ENCODE measurements at regions not wholly inside any gene's neighbourhood (a gene's known extent, or its start where the extent isn't known, plus 50 kb on each side); places are given as distances from the start of the nearest gene placed in this dataset.
"Not testable (repeated sequence)": the region's sequence is repeated elsewhere in the genome, so short reads cannot be mapped to it uniquely, and the experiment has no call there.

DNA sequence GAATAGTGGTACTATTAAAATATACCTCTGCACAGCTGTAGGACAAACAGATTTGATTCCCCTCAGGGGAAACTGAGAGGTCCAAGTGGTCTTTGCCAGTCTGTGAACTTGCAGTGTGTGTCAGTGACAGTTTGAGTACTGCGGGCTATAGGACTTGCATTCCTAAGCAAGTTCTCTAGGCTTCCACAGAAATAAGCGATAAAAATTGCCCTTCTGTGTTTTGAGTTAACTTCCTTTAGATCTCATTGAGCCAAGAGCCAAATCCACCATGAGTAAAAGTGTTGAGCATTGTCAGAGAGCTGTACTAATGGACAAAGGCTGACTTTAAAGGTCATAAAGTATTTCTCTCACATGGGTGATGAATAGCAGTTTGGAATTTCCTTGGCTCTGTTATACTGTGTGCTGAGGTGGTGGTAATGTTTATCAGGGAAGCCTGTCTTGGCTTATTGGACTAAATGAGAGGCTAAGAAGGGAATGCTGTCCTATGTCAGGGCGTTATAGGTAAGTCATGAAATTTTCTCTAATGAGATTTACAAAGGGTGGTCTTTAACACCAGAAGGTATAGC, 122.6 kb upstream of the MAP3K7 start:
- no peak for DNase-seq (ENCODE audit: low spot score)

DNA sequence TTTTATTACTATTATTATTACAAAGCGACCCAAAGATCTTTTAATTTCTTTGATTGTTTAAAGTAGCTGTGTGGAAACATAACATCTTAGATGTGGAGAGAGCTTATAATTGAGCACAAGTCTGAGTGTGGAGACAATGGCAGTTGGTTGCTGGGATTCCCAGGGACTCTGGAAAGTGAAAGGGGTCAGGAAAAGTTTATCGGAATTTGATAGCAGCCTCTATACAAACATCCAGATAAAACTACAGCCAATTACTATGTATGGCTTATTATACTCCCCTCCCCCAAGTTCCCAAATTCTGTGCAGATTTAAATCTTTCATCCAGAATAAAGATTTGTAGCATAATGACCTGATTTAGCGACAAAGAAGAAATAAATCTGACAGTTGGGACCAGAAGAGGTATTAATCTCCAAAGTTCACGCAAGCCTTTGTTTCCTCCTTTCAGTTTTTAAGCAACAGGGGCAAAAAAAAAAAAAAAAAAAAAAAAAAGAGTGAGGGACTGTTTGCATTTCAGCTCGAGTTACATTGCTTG, 121.4 kb upstream of the MAP3K7 start:
- no peak for DNase-seq (ENCODE audit: low spot score)

DNA sequence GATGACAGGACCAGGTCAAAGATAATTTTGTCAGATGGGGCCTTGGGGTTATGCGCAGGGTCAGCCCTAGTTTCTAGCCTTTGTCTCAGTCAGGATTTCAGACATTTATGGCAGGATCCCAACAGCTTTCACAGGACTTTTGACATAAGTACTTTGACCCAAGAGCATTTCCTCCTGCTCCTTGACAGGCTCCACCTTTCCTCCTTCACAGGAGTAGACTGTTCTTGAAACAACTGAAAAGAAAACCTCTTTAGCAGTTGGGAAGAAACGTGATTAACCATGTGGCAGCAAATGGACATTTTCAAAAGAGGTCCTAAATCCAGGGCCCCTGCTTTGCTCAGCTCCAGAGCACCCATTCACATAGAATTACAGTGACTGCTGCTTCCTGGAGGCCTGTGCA, 120.4 kb upstream of the MAP3K7 start:
- no peak for DNase-seq (ENCODE audit: low spot score)

DNA sequence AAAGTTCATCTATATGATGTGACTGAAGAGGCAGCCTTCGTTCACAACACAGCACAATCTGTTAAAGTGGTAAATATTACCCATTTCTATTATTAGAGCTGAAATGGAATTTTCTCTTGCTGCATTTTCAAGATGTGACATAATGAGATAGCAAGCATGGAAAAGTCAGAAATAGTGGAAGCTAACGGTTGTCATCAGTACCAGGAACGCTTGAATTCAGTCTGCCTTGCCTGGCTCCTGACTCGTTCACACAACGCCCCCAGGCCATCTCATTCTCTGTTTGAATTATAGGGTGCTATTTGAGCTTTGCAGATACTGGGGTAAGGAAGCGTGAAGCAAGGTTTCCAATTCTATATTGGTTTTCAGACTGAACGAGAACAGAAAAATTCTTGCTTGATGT, 116.5 kb upstream of the MAP3K7 start:
- DNase-seq (ENCODE audit: low spot score), result no peak

DNA sequence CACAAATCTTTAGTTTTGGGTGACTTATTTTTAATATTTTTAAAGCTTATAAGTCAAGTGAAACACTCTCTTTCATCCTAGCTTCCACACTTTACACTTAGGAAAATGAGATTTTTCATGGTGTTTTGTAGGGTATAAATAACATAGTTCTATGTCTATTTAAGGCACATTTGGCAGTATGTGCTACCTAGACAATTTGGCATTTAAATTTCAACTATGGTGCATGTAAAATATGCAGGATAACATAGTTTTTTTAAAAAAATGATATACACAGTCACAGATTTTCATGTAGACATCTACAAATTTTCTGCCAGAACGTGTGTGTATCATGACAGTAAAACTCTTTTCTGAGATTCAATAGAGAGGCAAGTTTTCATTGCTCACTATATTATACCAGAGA, 115.1 kb upstream of the MAP3K7 start:
- DNase-seq (ENCODE audit: low spot score), result no peak

DNA sequence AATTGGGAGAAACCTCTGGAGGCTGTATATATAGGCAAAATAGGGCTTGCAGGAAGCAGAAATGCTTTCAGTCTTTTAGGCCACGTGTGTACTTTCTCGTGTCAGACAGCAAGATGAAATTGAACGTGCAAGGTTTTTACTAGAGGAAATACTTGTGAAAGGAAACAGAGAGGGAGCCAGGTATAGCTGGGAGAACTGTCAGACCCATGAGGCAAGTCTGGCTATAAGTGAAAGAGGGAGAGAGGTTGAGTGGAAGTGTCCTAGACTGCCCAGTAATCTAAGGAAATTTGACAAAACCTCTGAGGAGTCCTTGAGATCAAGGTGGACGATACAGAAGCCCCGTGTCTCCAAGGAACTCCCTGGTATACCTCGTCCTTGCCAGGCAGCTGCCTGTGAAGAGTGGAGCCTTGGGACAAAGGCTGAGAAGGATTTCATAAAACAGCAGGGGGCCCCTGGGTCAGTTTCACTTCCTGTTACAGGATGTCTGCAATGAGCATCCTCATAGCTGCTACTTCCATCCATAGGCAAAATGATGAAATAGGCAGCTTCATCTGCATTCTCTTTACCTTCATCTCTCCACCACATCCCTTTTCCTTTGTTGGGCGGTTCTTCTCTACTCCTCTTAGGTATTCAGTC, 114.4 kb upstream of the MAP3K7 start:
- DNase-seq (ENCODE audit: low spot score), result no peak

DNA sequence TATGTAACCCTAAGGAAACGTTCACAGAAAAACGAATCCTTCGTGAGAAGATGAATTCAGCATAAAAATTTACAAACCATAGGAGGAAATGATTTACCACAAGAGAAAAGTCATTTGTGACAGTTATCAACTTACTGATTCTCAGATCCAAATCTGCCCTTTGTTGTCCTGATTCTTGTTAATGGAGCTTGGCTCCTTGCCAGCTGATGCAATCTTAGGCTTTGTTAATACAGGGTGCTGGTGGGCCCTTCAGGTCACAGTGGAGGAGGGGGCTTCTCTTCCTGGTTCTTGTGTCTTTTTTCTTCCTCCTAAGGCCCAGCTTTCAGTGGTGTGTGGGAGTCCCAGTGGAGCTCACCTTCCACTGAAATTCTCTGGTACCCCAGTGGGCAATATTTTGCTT, 108.4 kb upstream of the MAP3K7 start:
- no peak for DNase-seq (ENCODE audit: low spot score)

DNA sequence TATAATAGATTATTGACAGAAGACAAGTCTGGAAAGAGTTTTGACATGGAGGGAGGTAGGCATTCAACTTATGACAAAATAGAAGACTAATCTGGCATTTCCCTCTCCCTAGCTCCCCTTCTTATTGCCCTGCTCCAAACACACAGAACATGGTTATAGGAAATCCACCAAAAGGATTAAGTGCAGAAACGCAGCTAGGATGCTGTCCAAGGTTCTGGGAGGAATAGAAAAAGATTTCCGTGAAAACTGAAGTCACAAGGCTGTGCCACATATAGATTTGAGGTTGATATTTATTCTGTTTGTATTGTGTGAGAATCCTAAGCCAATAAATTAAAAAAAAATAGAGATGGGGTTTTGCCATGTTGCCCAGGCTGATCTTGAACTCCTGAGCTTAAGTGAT, 107.9 kb upstream of the MAP3K7 start:
- no peak for DNase-seq (ENCODE audit: low spot score)

DNA sequence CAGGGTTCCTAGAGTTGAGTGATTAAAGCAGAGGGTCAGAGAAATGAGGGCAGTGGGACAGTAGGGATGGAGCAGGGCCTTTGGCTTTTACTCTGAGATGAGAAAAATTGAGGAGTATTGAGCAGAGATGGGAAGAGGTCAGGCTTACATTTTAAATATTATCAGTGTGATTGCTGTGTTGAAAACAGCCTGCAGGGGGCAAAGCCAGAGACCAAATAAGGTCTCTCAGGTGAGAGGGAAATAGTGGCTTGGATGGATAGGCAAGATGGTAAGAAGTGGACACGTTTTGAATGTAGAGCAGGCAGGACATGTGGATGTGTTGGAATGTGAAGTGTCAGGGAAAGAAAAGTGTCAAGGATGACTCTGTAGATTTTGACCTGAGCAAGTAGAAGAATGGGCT, 105.0 kb upstream of the MAP3K7 start:
- DNase-seq (ENCODE audit: low spot score), result no peak

DNA sequence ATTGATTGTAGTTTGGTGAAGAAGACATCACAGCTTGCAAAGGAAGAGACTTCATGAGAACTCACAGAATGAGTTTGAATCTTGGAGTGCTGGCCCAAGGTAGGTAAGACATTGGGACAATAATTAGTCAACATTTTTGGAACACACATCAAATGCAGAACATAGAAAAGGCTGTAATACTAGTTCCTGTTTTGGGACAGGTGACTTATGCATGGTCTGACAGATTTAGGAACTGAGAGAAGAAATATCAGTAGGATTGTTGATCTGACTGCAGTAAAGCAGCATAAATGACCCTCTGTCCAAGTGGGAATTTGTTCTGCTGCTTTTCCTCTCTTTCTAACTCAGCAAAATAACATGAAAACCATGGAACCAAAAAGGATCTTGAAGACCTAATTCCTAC, 102.3 kb upstream of the MAP3K7 start:
- DNase-seq (ENCODE audit: low spot score), result no peak

DNA sequence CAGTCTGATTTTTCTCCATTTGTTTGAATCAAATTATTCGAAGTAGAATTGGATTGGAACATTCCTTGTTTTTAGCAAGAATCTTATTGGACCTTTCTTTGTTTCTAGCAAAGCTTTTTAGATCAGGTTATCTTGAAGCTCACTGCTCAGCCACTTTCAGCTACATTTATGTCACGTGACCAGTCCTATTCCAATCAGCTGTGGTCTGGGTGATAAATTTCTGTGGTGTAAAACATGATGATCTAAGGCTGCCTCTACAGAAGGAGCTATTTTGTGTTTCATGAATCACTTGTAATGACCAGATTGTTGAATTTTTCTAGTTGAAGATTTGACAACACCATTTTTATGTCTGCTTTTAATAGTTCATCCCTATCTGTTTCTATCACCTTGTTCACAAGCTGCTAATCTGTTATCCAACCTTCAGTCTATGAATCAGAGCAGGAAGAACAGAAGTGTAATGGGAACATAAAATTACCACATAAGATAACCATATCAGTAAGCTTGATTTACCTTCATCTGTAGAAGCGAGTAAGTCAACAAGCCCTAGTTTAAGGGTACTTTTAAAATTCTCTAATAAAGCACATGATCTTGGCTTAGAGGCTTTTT, 101.0 kb upstream of the MAP3K7 start:
- no peak for DNase-seq (ENCODE audit: low spot score)

DNA sequence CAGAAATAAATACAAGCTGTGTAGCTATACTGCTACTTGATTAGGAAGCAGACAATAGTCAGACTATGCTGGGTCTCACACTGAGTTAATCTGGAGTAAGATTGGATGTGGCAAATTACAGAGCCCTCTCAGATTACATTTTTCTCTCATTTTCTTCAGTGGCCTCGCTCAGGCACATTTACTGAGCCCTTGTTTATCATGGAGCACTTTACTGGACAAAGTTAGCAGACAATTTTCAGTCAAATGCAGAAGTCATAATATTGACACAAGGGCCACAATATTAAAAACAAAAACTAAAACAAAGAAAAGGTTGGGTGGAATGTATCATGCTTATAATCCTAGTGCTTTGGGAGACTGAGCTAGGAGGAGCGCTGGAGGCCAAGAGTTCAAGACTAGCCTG, 95.0 kb upstream of the MAP3K7 start:
- DNase-seq (ENCODE audit: low spot score), result no peak

DNA sequence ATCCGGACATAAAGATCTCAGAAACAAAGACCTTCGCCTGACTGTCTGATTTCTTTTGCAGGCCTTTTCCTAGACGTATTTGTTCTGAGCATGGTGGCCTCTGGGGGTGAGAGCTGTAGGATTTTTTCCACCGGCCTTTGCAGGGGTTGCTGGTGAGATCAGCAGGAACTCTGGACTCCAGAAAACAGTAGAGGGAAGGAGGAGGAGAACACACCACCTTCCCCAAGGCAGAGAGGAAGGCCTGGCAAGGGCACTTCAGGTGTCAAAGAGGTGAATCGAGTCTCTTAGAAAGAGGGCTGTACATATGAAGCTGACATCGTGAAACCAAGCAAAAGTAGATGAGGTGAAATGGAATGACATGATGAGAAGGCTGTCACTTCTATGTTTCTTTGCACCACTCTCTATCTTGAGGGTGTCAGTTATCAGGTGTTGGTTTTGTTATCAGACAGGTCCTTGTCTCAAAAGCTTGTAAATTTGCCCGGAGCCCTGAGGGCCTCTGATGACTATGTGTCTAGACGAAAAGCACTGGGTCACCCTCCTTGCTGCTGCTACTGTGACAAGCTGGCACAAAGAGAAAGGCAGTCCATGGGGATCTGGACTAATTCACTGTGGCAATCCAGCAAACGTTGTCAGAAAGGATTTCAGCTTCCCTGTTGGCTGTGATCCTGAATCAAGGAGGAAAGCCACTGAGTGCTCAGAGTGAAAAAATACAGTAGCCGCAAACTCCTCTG, 91.3 kb upstream of the MAP3K7 start:
- DNase-seq (ENCODE audit: low spot score), result no peak

DNA sequence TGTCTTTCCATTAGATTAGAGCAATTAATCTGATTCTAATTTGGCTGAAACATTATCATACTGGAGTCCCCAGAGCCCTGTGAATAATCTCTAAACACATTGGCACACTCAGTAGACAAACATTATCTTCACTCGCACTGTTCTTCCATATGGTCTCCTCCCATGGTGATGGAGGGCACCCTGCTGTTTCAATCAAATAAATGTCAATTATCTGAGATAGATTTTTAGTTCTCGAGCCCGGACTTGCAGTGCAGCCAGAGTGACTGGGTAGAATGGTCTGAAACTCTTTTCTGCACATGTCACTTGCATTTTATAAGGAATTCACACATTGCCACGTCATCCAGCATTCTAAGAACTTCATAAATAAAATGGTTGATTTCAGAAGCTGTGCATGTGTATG, 90.6 kb upstream of the MAP3K7 start:
- no peak for DNase-seq (ENCODE audit: low spot score)

DNA sequence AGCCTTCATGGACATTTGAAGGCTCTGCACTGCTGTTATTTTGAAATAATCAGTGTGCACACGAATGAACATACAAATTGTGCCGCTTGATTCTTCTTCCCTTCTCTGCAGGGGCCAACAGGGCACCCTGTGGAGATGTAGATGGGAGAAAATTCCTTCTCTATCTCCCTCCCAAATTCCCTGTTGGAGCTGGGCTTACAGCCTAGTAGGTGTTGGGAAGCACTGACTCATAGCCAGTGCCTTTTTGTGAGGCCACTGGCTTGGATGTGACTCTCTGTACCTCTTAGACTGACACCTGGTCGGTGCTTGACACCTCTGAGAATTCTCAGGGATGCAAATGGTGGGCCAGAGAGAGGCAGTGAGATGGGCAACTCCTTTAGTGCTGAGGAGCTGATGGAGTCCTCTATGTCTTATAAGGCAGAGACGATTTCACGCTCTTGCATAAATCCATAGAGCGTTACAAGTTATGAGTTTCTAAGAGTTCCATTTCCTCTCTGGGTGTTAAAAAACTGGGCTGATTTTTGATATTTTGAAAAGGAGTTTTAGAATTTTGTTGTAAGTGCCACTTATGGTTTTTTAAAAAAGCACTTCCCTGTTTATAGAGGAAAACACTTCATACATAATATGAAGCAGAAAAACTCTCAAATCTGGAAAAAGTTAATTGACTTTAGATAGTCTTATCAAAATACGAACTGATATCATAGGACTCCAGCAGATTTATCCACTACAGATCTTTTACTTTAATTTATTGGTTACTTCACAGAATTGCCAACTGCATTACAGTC, 89.8 kb upstream of the MAP3K7 start:
- no peak for DNase-seq (ENCODE audit: low spot score)

DNA sequence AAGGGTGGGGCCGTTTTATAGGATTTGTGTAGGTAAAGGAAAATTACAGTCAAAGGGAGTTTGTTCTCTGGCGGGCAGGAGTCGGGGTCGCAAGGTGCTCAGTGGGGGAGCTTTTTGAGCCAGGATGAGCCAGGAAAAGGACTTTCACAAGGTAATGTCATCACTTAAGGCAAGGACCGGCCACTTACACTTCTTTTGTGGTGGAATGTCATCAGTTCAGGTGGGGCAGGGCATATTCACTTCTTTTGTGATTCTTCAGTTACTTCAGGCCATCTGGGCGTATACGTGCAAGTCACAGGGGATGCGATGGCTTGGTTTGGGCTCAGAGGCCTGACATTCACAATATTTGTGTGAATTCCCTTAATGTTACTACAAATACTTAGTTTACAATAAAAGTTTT, 88.2 kb upstream of the MAP3K7 start:
- DNase-seq (ENCODE audit: low spot score), result not testable (repeated sequence)

DNA sequence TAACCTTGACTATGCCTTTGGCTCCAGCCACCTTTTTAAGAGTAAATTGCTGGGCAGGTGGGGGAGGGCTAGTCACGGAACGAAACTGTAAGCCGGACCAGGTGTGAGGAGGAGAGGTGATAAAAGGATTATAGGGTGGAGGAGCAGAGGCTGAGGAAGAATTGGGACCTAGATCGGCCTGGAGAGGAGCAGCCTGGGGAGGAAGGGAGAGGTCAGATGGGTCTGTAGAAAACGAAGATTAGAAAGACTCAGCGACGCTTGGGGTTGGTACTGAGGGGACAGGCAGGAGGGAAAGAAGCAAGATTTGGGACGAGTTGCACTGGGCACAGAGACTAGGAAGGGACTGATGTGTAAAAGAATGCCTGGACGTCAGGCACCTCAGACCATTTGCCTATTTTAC, 87.2 kb upstream of the MAP3K7 start:
- DNase-seq (ENCODE audit: low spot score), result not testable (repeated sequence)

DNA sequence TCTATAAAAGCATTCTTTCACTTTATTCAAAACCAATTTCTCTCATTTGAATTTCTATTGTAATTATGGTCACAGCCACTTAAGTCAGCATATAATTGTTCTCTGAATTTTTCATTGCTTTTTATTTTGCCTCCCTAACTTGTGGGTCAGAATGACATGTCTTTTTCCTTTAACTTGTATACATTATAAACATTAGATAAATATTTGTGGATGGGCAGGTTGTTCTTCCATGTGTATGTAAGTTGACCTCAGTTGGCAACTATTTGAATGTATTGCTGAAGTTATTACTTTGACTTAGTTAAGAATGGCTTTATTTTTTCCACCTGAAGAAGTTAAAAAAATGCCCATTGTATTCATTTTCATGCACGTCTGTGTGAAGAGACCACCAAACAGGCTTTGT, 83.0 kb upstream of the MAP3K7 start:
- DNase-seq (ENCODE audit: low spot score), result no peak

DNA sequence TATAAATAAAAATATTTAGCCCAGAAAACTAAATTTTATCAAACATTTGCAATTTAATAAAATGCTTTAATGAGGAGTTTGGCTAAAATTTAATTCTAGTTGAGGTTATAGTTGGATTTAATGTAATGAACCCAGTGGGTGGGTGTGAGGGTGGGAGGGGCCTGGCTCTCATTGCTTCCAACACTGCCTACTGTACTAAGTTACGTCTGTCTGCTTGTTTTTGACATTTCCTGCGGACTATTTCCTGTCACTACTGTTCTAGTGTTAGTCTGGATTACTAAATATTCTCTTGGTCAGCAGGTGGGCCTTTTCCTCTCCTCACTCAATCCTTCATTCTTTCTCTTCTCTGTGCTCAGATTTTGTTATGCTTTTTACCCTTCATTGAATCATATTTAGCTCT, 82.5 kb upstream of the MAP3K7 start:
- DNase-seq (ENCODE audit: low spot score), result no peak

DNA sequence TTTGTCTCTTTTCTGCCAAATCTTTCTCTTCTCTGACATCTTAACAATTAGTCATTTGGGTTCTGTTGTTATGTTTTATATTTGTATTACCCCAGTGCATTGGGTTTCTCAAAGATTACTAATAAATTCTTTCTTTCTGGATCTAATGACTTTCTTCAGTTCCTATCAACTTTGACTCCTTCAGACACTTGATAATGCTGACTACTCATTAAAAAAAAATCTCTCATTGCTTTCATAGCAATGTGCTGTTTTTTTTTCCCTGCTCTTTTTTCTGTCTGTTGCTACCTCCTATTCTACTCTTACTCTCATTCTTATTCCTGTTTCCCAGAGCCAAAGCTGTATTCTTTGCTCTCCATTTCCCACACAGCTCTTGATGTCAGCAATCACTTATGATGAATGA, 81.3 kb upstream of the MAP3K7 start:
- no peak for DNase-seq (ENCODE audit: low spot score)

DNA sequence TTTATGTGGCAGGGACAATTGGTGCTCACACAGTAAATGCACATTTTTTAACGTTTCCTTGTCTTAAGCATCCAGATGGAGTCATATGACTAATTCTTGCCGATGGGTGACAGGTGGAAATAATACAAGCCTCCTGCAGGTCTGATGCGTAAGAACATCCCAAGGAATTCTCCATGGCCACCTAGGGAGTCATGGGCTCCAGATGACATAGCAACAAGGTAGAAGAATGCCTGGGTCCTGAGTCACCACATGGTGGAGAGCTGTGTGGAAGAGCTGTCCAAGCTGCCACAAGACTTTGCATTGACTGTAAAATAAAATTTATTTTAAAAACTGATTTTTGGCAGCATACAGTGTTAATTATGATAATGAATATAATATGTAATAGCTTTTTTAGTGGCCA, 77.0 kb upstream of the MAP3K7 start:
- no peak for DNase-seq (ENCODE audit: low spot score)

DNA sequence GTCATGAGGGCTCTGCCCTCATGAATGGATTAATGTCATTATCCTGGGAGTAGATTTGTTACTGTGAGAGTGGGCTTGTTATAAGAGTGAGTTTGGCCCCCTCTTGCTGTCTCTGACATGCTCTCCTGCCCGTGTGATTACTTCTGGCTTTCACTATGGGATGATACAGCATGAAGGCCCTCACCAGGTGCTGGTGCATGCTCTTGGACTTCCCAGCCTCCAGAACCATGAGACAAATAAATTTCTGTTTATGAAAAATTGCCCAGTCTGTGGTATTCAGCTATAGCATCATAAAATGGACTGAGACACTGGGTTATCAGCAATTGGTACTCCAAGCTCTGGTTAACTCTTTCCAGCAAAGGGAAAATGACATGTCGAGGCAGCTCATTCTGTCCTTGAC, 76.2 kb upstream of the MAP3K7 start:
- DNase-seq (ENCODE audit: low spot score), result no peak

Data from CD4-positive, alpha-beta T cell treated with Interleukin-2 at 100 ng/mL for 4 hours (primary cell).